Stimulated activated CD4-positive, alpha-beta T cell treated with anti-CD3 and anti-CD28 coated beads, Interleukin-12 subunit alpha, Interleukin-12 subunit beta, amount 100 ng/mL, for 4 hours (primary cell): ENCODE measurements at regions not wholly inside any gene's neighbourhood (a gene's known extent, or its start where the extent isn't known, plus 50 kb on each side); places are given as distances from the start of the nearest gene placed in this dataset.
"Not testable (repeated sequence)": the region's sequence is repeated elsewhere in the genome, so short reads cannot be mapped to it uniquely, and the experiment has no call there.

Source experiments
- DNase-seq: peaks from one replicate; pipeline ENCODE4 v3.0.0-alpha.2; 2020

DNA sequence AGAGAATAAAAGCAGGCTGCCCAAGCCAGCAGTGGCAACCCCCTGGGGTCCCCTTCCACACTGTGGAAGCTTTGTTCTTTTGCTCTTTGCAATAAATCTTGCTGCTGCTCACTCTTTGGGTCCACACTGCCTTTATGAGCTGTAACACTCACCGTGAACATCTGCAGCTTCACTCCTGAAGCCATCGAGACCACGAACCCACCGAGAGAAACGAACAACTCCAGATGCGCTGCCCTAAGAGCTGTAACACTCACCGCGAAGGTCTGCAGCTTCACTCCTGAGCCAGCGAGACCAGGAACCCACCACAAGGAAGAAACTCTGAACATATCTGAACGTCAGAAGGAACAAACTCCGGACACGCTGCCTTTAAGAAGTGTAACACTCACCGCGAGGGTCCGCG lies 1252.9 kb downstream of the STIM2 start:
- not testable (repeated sequence) for DNase-seq

DNA sequence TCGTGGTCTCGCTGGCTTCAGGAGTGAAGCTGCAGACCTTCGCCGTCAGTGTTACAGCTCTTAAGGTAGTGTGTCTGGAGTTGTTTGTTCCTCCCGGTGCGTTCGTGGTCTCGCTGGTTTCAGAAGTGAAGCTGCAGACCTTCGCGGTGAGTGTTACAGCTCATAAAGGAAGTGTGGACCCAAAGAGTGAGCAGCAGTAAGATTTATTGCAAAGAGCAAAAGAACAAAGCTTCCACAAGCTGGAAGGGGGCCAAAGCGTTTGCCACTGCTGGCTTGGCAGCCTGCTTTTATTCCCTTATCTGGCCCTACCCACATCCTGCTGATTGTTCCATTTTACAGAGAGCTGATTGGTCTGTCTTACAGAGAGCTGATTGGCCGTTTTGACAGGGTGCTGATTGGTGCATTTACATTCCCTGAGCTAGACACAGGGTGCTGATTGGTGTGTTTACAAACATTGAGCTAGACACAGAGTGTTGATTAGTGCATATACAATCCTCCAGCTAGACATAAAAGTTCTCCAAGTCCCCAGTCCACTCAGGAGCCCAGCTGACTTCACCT lies 1256.0 kb downstream of the STIM2 start:
- DNase-seq, result not testable (repeated sequence)

DNA sequence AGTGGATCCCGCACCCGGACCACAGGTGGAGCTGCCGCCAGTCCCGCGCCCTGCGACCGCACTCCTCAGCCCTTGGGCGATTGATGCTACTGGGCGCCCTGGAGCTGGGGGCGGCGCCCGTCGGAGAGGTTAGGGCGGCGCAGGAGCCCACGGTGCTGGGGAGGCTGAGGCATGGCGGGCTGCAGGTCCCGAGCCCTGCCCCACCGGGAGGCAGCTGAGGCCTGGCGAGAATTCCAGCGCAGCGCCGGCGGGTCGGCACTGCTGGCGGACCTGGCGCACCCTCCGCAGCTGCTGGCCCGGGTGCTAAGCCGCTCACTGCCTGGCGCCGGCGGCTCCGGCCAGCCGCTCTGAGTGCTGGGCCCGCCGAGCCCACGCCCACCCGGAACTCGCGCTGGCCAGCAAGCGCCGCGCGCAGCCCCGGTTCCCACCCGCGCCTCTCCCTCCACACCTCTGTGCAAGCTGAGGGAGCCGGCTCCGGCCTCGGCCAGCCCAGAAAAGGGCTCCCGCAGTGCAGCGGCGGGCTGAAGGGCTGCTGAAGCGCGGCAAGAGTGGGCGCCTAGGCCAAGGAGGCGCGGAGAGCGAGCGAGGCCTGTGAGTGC lies 1256.5 kb downstream of the STIM2 start:
- DNase-seq, result no peak

DNA sequence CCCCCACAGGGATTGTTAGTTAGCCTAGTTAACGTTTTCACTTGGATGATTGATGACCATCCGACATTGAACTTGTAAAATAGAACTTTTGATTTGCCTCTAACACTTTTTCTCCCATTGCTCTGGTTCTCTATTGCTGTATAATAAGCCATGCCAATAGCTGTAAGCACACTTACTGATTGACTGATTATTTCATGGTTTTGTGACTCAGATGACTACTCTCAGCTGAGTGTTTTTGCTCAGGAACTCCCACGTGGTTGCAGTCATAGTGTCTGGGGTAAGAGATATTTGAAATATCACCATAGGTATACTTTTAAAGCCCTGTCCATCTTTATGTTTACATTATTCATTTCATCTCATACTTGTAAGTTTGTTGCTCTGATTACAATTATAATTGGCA lies 1285.5 kb downstream of the STIM2 start:
- no peak for DNase-seq

DNA sequence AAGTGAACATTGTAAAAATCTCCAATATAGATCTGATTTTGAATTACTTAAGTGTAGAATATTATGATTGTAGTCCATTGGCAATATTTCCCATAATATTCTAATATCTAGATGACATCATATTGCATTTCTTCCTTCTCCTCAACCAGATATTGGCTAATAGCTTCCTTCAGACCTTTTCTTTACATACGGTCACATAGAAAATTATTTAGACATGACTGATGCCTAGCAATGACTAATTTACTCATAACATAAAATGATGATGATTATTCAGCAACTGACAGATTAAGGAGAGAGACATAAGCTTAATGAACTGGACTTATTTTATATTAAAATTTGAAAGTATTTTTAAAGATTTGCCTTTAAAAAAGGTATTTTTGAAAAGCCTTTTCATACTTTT lies 1287.6 kb downstream of the STIM2 start:
- DNase-seq, result no peak

DNA sequence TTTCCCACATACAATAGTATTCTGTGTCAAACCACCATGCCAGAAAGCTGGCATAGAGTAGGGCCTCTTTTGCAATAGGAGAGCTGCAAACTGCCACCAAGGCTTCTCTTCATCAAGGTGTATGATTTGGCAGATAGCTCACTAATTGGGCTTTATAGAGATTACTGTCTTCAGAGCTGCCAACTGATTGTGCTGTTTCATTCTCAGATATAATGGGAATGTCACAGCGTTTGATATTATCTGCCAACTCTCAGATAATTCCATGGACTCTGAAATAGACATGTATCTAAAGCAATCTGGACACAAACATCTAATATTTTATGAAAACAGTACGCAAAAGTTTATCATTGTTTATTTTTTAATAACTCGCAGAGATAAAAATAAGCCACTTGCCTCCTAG lies 1289.1 kb downstream of the STIM2 start:
- no peak for DNase-seq

DNA sequence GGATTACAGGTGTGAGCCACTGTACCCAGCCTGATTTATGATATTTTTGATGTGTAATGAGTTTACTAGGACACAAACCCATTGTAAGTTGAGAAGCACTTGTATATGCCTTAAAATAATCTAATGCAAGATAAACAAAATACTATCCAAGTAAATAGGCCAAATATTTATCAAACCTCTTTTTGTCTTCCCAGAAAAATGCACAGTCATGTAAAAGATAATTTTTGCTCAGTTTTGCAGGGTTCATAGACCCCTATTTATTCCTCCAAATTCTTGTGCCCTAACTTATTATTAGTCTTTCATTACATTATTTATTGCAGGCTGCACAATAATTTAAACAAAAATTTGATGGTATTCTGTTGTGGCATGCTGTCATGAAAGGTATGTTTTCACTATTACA lies 1290.7 kb downstream of the STIM2 start:
- no peak for DNase-seq

DNA sequence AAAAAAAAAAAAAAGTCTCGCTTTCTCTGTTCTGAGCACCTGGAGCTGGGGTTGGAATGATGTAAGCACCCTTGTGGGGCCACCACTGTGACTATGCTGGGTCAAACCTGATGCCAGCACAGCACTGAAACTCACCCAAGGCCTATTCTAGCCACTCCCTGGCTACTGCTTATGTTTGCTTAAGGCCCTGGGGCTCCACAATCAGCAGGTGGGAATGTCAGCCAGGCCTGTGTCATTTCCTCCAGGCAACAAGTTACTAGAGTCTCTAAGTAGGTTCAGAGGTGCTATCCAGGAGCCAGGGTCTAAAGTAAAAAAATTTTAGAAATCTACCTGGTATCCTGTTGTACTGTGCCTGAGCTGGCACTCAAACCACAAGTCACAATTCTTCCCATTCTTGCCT lies 1306.8 kb downstream of the STIM2 start:
- DNase-seq, result no peak

DNA sequence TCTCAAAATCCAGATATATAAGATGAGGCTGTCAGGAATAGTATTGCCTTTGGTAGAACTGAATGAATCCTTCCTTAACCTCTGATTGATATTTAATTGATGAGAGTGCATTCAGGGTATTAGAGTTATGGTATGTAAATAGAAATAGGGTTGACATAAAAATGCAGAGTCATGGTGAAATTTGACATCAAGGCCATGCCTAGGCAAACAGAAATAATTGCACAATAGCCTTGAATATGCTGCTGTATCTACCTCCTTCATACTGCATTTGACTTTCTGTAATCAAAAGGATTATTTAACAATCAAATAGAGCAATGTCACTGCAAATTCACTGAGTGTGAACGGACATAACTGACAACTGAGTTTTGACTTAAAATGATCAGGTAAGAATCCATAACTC lies 1316.3 kb downstream of the STIM2 start:
- DNase-seq, result no peak

DNA sequence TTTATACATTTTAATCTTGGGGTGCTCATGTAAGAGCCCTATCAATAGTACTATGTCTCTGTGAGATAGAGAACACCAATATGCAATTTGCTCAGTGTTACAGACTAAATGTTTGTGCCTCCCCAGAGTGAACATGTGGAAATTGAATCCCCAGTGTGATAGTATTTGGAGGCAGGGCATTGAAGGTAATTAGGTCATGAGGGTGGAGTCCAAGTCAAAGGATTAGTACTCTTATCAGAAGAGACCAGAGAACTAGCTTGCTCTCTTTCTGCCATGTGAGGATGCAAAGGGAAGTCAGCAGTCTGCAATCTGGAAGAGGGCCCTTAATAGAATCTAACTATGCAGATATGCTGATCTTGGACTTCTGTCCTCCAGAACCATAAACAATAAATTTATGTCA lies 1317.0 kb downstream of the STIM2 start:
- DNase-seq, result no peak

DNA sequence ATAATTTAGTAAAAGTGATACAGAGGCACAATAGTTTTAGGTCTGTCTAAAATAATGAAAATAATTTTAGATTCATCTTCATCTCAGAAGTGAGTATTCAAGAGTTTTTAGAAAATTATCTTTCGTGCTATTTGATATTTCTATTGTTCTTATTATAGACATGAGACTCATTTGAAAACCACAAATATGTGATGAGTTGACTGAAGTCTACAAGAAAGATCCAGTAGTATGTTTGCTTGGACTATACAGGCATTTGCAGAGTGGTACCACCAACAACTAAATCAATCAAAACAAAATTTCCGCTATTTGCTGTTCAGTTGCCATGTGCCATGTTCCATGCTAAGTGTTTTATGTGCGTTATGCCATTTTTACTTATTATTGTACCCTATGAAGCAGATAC lies 1318.5 kb downstream of the STIM2 start:
- no peak for DNase-seq

DNA sequence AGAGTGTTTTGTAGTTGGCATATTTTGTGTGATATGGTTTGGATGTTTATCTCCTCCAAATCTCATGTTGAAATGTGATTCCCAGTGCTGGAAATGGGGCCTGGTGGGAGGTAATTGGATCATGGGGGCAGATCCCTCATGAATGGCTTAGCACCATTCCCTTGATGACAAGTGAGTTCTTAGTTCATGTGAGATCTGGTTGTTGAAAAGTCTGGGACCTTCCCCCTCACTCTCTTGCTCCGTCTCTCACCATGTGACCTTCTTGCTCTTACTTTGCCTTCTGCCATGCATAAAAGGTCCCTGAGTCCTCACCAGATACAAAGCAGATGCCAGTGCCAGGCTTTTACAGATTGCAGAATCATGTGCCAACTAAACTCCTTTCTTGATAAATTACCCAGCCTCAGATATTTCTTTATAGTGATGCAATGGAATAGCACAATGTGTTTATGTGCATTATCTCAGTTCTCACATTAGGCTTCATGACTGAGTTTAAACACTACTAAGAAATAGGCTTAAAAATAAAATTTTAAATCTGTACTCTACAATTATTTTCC lies 1348.8 kb downstream of the STIM2 start:
- no peak for DNase-seq

DNA sequence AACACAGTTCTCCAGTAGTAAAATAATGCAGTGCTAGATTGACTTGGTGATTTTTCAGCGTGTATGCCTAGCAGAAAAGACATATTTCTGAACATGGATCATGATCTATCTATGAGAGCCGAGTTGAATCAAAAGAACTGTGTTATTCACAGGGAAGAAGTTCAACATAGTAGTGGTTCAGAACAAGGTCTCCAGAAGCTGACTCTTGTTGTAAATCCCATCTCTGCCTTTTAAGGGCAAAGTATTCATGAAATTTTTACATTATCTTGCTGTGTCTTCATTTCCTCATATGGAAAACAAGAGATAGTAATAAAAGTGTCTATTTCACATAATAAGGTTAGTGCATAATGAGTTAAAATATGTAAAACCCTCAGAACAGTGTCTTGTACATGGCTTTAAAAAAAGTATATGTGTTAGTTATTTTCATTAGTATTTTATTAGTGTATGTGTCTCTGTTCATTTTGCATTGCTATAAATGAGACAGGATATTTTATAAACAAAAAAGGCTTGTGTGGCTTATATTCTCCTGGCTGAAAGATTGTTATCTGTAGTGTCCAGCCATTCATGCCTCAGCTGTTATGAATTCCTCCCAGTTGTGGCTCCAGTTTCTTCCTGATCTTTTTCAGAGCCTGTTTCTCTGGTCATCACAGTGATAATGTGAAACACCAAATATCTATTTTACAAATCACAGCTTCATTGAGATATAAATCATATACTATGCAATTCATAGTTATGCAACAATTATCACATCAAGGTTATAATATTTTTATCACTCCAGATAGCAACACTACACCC lies 1351.2 kb downstream of the STIM2 start:
- no peak for DNase-seq

DNA sequence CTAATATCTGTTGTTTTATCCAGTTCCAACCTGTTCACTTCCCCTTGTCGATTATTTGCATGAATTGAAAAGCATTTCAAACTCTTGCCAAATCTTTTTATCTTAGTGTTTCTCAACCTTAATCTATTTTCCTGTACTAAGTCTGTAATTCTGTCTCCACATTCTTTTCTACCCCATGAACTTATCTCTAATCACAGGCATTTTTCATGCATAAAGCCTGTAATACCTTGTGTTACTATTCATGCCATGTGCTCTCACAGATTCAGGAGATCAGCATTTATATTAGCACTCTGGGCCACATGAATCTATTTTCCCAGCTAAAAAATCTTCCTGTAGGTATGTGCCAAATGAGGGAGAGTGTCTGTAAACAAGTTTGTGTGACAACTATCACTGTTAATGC lies 1360.9 kb downstream of the STIM2 start:
- DNase-seq, result no peak

DNA sequence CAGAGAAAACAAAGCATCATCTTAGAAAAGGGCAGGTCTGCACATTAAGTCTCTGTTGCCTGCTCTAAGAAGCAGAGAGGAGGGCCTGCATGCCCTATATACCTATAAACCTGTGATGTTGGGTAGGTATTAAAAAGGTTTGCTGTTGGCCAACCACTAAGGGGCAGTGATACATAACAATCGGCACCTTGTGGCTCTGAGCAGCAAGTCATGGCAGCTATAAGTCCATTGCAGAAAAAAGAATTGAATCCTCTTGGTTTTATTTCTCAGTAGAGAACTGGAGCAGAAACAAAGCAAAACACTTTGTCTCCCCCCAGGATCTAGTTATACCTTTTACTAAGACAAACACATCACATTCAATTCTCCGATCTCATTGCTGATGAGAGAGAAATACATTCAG lies 1364.4 kb downstream of the STIM2 start:
- DNase-seq, result no peak

DNA sequence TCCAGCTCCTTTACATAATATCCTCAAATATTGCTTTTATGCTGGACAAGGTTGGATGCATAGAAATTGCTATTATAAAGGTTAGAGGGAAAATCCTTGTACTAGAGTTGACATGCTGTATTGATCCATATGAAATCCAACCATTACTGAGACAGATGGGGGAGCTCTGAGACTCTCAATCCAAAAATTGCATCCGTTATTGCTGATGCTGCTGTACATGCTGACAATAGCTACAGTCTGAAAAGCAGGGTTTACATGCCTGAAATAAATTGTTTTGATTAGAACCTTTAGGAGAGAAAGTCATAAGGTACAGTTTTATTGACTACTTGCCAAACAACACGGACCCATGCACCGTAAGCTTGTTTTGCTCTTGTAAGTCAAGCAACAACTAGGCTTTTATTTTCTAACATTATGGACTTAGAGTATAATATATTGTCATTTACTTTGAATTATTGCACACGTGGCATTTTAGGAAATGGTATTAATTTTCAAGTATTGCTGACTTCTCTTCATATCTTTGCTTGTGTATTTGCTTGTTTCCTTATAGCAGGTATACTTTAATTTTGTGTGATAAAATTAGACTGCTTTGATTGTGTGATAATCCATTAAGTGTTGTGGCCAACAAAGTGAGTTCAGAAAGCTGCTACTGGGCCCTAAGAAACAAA lies 1365.2 kb downstream of the STIM2 start:
- no peak for DNase-seq

DNA sequence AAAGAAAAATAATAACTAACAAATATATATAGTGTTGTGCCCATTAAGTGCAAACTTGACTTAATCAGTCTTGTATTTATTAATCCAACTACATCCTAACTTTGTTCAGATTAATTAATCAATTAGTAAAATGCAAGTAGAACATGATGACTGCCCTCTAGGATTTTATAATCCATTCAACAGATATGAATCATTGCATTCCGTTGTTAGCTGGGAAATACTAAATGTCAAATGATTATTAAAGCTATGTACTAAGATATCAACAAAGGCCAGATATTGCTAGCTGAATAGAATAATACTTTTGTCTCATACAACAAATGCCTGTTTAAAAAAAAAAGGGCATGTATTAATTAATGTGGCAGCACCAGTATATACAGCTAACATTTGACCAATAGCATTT lies 1366.3 kb downstream of the STIM2 start:
- DNase-seq, result no peak

DNA sequence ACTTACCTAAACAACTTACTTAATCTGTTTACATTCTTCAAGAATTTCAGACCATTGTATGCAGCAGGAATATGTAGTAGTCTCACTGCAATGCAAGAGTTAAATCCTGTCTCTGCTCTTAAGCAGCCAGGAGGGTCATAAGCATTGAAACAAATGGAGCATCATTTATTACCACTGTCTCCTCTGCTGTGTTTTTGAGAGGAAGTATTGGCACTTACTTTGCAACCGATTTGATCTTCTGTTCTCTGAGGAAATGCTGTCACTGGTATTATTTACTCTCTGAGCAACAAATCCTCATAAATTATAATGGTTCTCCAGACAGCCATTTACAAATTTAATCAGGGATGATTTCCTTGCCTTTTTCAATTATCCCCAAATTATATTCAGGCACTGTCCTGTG lies 1367.1 kb downstream of the STIM2 start:
- DNase-seq, result no peak

DNA sequence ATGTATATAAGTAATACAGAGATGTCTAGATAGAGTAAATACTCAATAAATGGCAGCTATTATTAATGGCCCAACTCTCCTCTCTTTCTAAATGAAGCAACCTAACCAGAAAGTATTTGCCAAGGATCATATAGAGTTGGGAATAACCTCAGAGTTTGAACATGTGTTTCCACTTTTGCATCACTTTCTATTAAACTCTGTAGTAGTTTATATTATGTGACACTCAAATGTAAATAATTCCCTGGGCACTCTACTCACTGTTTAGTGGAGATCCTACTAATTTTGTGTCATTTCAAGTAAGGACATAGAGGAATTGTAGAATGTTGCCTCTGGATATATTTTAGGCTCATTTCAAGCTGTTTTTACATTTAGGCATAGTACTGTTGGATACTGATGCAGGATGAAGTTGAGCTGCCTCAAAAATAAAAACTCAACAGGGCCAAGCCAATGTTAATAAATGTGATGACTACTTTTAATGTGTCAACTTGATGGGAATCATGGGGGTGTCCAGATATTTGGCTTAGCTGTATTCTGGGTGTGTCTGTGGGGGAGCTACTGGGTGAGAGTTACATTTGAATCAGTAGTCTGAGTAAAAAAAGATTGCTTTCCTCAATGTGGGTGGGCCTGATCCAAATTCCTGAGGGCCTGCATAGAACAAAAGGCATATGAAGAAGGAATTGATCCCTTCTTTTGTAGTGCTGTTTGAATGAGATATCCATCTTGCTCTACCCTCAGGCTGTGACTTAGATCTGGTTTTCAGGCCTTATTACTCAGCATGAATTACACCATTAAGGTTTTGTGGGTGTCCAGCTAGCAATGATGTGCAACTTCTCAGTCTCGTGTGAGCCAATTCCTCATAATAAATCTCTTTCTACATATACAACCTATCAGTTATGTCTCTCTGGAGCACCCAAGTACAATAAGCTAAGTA lies 1368.2 kb downstream of the STIM2 start:
- no peak for DNase-seq

DNA sequence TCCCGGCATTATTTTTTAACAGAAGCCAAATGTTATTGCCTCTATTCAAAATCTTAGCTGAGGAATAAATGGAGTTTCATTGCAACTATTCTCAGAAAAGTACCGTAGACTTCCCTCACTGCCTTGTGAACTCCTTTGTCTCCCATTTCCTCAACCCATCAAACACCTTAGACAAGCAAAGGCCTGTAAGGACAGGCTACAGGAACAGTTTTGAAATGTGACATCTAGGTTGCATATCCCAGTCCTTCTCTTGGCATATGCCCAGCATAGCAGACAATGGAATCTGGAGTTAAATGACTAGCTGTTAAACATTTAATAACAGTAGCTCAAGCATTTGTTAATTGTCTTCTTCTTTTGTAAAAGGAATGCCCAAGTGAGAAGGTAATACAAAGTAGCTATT lies 1371.7 kb downstream of the STIM2 start:
- no peak for DNase-seq

DNA sequence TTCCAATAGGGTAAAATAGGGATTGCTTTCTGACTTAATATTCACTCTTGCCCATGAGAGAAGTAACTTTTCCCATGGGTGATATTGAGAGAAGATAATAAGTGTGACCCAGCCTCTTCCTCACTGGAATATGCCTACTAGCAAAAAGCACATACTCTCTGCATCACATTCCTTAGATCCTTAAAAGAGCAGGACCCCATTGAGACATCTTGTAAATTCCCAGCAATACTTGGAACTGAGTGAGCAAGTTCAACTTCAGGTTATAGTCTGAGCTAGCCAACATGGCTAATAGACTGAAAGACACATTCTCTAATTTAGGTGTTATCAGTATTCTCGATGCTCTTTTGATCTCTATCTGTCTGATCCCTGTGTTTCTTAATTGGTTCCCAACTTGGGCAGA lies 1372.3 kb downstream of the STIM2 start:
- no peak for DNase-seq

DNA sequence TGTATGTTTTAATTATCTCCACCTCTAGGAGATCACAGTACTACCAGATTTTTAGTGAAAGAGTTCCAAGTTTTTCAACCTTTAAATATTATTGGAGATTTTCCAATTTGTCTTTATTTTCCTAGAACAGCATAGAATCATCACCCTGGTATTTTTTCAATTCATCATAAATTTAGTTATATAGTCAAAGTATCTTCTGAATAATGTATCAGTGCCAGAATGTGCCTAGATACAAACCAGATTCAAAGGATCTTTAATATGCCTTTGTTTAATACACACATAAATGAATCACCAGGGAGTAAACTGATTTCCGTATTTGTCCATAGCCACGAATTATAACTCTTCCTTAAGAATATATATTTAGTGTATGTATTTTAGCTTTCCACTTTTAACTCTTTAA lies 1373.1 kb downstream of the STIM2 start:
- DNase-seq, result no peak

DNA sequence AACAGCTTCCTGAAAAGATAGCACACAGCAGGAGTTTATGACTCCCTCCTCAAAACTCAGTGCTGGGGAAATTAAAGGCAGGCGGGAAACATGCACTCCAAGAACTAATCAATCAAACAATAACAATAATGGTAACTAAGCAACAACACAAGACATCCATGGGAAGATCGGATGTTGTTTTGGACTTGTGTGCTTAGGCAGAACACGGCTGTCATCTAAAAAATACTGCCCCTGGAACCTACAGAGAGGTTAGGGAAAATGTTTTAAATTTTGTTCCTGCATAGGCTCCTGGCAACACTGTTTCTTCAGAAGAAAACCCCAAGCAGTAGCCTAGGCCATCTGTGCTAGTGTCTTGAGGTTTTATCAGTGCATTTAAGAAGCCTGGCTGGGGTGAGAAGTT lies 1378.2 kb downstream of the STIM2 start:
- no peak for DNase-seq
